Sigmoid colon (tissue), 4 donors: ENCODE measurements at regions not wholly inside any gene's neighbourhood (a gene's known extent, or its start where the extent isn't known, plus 50 kb on each side); places are given as distances from the start of the nearest gene placed in this dataset.

Experiments
- CTCF ChIP-seq, 4 experiments: fragments of 450-650 bp in 3 of 4; fragments of 200-600 bp in 1 of 4; IDR thresholded peaks; one replicate each; pipeline ENCODE4 v1.5.1; 2016 to 2019; ENCODE audit warnings: antibody characterized with exemption in 4 of 4, mild to moderate bottlenecking in 3 of 4, moderate library complexity in 2 of 4
- EP300 ChIP-seq, 4 donors: sonication (generic); formaldehyde crosslinking; IDR thresholded peaks; one replicate each; pipeline ENCODE4 v1.6.1; 2017; ENCODE audit warnings: antibody characterized with exemption in 4 of 4
- POLR2A ChIP-seq, 2 donors: fragments of 450-650 bp; IDR thresholded peaks; one replicate each; pipeline ENCODE4 v1.6.1; 2016; ENCODE audit warnings: antibody characterized with exemption in 2 of 2, mild to moderate bottlenecking in 2 of 2, moderate library complexity in 2 of 2
- POLR2AphosphoS5 ChIP-seq, 4 donors: sonication (generic); formaldehyde crosslinking; IDR thresholded peaks; one replicate each; pipeline ENCODE4 v1.6.1; 2017; ENCODE audit warnings: antibody characterized with exemption in 4 of 4

DNA sequence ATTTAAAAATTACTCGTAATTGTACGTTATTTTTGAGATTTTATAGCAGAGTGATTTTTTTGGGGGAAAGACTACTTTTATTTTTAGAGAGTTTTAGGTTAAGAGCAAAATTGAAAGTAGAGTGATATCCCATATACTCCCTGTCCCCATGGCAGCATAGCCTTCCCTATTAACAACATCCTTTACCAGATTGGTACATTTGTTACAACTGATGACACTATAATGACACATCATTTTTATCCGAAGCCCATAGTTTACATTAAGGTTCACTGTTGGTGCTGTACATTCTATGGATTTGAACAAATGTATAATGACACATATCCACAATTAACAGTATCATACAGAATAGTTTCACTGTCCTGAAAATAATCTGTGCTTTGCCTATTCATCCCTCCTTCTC is 1126.4 kb upstream of the CITED2 start:
- no peak for TF ChIP-seq CTCF (IDR thresholded peaks at IDR 0.05)
- no peak for TF ChIP-seq EP300 (IDR thresholded peaks at IDR 0.05)
- TF ChIP-seq POLR2A (IDR thresholded peaks at IDR 0.05) = no peak
- no peak for TF ChIP-seq POLR2AphosphoS5 (IDR thresholded peaks at IDR 0.05)
